Panc1 (cell line): ENCODE measurements at regions not wholly inside any gene's neighbourhood (a gene's known extent, or its start where the extent isn't known, plus 50 kb on each side); places are given as distances from the start of the nearest gene placed in this dataset.
"Not testable (repeated sequence)": the region's sequence is repeated elsewhere in the genome, so short reads cannot be mapped to it uniquely, and the experiment has no call there.

ENCODE experiments used
- CTCF ChIP-seq: fragments of 450-650 bp; IDR thresholded peaks from 2 replicates; pipeline ENCODE4 v1.5.1; 2017; ENCODE audit warnings: mild to moderate bottlenecking
- POLR2AphosphoS5 ChIP-seq: IDR thresholded peaks from 2 replicates; pipeline ENCODE4 v1.6.1; 2012; ENCODE audit warnings: mild to moderate bottlenecking, low read depth, low read length, moderate library complexity
- REST ChIP-seq, 2 experiments: IDR thresholded peaks; 2 replicates each; pipeline ENCODE4 v1.6.1; 2011 to 2012; ENCODE audit warnings: low read depth in 2 of 2, control low read depth in 1 of 2, low read length in 1 of 2, mild to moderate bottlenecking in 1 of 2, moderate library complexity in 1 of 2; ENCODE audit not compliant: insufficient read depth in 1 of 2
- SIN3A ChIP-seq: IDR thresholded peaks from 2 replicates; pipeline ENCODE4 v1.6.1; 2012; ENCODE audit warnings: low read depth, mild to moderate bottlenecking, low read length, moderate library complexity, borderline replicate concordance; ENCODE audit not compliant: insufficient read depth

GRCh38 chr1:83238654-83239053, 760.3 kb downstream of the TTLL7 start:
- not testable (repeated sequence) for TF ChIP-seq CTCF; POLR2AphosphoS5; SIN3A; REST (IDR thresholded peaks at IDR 0.05; ENCODE audit: insufficient read depth in 1 of 2, low read depth in 2 of 2, low read length in 1 of 2)
